DMS53 (cell line): ENCODE measurements at regions not wholly inside any gene's neighbourhood (a gene's known extent, or its start where the extent isn't known, plus 50 kb on each side); places are given as distances from the start of the nearest gene placed in this dataset.
A peak's percentile ranks its signal among the peaks of the same experiment; 100 is the strongest.
"Not testable (repeated sequence)": the region's sequence is repeated elsewhere in the genome, so short reads cannot be mapped to it uniquely, and the experiment has no call there.

Experiments
- DNase-seq: peaks from one replicate; lab custom pipeline; 2025; lab: John Stamatoyannopoulos, UW

- DNase-seq = no peak
These were observed 56.2 kb downstream of the PABPC4L start for GRCh38 chr4:134145369-134145768.

GRCh38 chr4:134144337-134144736 is 57.3 kb downstream of the PABPC4L start:
- DNase-seq = no peak

GRCh38 chr4:134141728-134142127 is 59.9 kb downstream of the PABPC4L start:
- no peak for DNase-seq

- no peak for DNase-seq
These were observed 62.4 kb downstream of the PABPC4L start for GRCh38 chr4:134139188-134139587.

GRCh38 chr4:134132086-134132783 is 69.4 kb downstream of the PABPC4L start:
- DNase-seq = peak; percentile 40

DNA sequence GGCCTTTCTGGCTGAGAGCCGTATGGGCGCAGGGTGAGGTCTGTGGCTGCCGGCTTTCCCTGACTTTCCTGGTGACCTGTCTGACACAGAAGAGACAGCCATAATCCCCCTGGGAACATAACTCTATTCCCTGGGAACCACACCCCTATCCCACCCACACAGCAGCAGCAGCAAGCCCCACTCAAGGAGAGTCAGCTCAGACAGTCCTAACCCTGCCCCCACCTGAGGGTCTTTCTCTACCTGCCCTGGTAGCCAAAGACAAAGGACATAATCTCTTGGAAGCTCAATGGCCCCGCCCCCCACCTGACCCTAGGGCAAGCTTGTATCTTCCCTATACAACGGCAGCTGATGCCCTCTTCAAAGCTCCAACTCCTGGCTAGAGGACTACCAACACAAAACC is 74.6 kb downstream of the PABPC4L start:
- DNase-seq = no peak

- DNase-seq = no peak
These were observed 75.5 kb downstream of the PABPC4L start for GRCh38 chr4:134126000-134126560.

- no peak for DNase-seq
These were observed 78.7 kb downstream of the PABPC4L start for GRCh38 chr4:134122903-134123302.

DNA sequence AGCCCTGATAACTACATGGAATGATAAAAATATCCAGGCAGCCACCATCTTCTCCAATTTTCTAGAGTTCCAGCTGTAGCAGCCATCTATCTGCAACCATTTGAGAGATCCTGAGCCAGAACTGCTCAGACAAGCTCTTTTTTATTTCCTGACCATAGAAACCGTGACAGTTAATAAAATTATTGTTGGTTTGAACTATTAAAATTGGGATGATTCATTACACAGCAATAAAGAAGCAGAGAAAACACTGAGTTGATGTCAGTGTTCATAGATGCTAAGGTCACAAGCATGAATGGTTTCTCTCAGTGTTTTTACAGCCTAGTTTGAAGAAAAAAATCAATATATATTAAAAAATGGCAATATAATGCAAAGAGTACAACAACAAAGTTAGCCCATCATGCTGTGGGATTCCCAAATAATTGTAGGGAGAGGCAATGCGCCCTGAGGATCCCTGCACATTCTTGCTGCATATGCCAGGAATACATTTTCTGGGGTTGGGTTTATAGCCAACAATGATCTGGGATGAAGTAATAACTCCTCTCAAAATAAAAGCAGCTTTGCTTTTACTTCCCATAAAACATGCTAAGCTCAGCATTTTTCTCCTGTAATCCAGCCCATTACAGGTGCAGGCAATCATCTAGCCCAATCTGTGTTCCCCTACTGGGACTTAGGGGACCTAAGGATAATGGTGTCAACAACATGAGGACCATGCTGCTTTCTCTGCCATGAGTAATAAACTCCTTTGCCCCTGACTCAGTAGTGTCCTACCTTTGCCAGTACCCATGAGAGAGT is 84.0 kb downstream of the PABPC4L start:
- DNase-seq = no peak

DNA sequence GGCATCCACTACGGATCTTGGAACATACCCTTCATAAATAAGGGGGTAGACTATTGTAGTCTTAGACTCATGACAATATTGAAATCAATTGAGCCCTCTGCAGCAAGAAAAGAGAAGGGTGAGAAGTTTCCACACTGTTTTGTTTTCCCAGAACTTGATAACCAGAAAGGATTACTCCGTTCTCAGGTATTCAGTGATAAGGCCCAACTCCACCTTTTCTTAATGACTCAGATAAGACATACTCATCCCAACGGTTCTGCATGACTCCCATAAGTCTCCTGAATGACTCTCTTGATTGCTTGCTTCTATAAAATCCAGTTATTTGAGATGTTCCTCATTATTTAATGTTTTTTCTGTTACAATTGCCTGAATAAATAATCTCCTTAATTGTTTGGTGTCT is 111.7 kb downstream of the PABPC4L start:
- no peak for DNase-seq

DNA sequence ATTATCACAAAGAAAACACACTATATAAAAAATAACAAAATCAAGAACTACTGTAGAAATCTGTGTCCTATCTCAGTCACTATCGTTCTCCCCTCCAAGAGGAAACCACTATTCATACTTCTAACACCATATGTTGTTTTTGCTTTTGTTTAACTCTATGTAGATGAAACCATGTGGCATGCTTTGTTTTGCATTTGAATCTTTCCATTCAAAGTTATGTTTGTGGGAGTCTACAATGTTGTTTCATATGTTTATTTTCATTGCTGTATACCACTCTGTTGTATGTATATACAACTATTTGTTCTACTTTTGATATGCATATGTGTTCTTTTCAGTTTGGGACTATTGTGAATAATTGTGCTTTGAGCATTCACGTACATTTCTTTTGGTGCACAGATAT is 116.1 kb downstream of the PABPC4L start:
- DNase-seq = no peak

DNA sequence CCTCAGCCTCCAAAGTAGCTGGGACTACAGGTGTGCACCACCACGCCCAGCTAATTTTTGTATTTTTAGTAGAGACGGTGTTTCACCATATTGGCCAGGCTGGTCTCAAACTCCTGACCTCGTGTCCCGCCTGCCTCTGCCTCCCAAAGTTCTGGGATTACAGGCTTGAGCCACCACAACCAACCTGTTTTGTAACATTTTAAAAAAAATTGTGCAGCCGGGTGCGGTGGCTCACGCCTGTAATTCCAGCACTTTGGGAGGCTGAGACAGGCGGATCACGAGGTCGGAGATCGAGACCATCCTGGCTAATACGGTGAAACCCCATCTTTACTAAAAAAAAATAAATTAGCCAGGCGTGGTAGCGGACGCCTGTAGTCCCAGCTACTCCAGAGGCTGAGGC is 122.5 kb downstream of the PABPC4L start:
- not testable (repeated sequence) for DNase-seq

GRCh38 chr4:134078230-134078914 is 123.2 kb downstream of the PABPC4L start:
- no peak for DNase-seq

DNA sequence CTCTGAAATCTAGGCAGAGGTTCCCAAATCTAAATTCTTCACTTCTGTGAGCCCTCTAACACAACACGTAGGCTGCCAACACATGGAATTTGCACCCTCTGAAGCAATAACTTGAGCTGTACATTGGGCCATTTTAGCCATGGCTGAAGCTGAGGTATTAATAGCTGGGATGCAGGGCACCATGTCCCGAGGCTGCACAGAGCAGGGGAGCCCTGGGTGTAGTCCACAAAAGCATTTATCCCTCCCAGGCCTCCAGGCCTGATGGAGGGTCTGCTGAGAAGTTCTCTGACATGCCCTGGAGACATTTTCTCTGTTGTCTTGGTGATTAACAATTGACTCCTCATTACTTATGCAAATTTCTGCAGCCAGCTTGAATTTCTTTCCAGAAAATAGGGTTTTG is 127.9 kb downstream of the PABPC4L start:
- DNase-seq = no peak

- DNase-seq = peak; percentile 15
These were observed 129.5 kb downstream of the PABPC4L start for GRCh38 chr4:134072137-134072536.

- no peak for DNase-seq
These were observed 131.4 kb downstream of the PABPC4L start for GRCh38 chr4:134070174-134070573.

- no peak for DNase-seq
These were observed 144.2 kb downstream of the PABPC4L start for GRCh38 chr4:134057356-134057755.

GRCh38 chr4:134046221-134046620 is 155.4 kb downstream of the PABPC4L start:
- DNase-seq = not testable (repeated sequence)

- no peak for DNase-seq
These were observed 156.2 kb downstream of the PABPC4L start for GRCh38 chr4:134045411-134045810.

- DNase-seq = no peak
These were observed 158.3 kb downstream of the PABPC4L start for GRCh38 chr4:134043266-134043665.

DNA sequence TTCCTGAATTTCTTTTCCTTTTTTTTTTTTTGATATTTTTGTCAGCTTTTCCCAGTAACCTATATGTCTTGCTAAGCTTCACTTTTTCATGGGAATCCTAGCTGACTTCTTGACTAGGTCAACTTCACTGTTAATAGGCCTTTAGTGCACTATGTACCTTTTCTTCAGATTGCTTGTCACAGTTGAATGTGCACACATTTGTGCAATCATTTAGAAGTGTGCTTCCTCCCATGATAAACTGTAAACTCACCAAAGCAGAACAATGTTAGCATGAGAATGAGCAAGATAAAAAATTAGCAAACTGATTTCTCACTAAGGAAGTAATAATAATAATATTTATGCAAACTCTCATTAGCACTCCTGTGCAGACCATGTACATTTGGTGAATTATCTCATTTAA is 173.2 kb downstream of the PABPC4L start:
- no peak for DNase-seq

DNA sequence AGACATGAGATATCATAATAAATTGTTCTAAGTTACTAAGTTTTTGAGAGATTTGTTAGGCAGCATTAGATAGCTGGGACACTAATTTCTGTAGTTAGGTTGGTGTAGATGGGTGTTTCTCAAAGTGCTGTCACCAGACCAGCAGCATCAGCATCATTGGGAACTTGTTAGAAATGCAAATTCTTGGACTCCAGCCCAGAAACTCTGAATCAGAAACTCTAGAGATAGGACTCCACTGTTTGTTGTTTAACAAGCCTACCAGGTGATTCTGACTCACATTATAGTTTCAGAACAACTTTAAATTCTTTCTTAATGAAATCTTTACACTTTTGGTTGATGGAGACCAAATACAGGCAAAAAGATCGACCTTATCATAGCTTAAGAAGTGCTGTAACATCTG is 173.7 kb downstream of the PABPC4L start:
- peak; percentile 4 for DNase-seq

GRCh38 chr4:134024251-134024650 is 177.3 kb downstream of the PABPC4L start:
- peak; percentile 70 for DNase-seq
